Neuronal stem cell (in vitro differentiated cells): ENCODE measurements at regions not wholly inside any gene's neighbourhood (a gene's known extent, or its start where the extent isn't known, plus 50 kb on each side); places are given as distances from the start of the nearest gene placed in this dataset.

ENCODE experiments used
- DNase-seq: peaks from one replicate; pipeline ENCODE4 v3.0.0-alpha.2; 2013; ENCODE audit warnings: low spot score
- H2AFZ ChIP-seq: one replicate; pipeline ENCODE4 v1.6.1; 2013; ENCODE audit warnings: mild to moderate bottlenecking, low read length, inconsistent platforms
- H2AK5ac ChIP-seq: 2 replicates; pipeline ENCODE4 v1.6.1; 2013; ENCODE audit warnings: low read depth, mild to moderate bottlenecking, inconsistent platforms, low read length, moderate library complexity, mixed read lengths
- H2BK120ac ChIP-seq: 2 replicates; pipeline ENCODE4 v1.6.1; 2013; ENCODE audit warnings: low read depth, mild to moderate bottlenecking, inconsistent platforms, low read length, moderate library complexity, mixed read lengths
- H2BK12ac ChIP-seq: one replicate; pipeline ENCODE4 v1.6.1; 2013; ENCODE audit warnings: low read length, inconsistent platforms
- H2BK15ac ChIP-seq: 2 replicates; pipeline ENCODE4 v1.6.1; 2013; ENCODE audit warnings: mild to moderate bottlenecking, low read length, inconsistent platforms, mixed read lengths
- H2BK5ac ChIP-seq: one replicate; pipeline ENCODE4 v1.6.1; 2013; ENCODE audit warnings: inconsistent platforms, mild to moderate bottlenecking, low read length, moderate library complexity
- H3K14ac ChIP-seq: one replicate; pipeline ENCODE4 v1.6.1; 2013; ENCODE audit warnings: low read length, inconsistent platforms
- H3K18ac ChIP-seq: 2 replicates; pipeline ENCODE4 v1.6.1; 2013; ENCODE audit warnings: low read length, inconsistent platforms
- H3K23ac ChIP-seq: 2 replicates; pipeline ENCODE4 v1.6.1; 2013; ENCODE audit warnings: low read depth, mild to moderate bottlenecking, mixed read lengths, low read length, inconsistent platforms; ENCODE audit not compliant: poor library complexity
- H3K27ac ChIP-seq: replicated peaks from 3 replicates; pipeline ENCODE4 v1.5.1; 2013; ENCODE audit warnings: low read length, inconsistent platforms
- H3K27me3 ChIP-seq, 3 experiments: 2 replicates each; pipeline ENCODE4 v1.6.1; 2013; ENCODE audit warnings: low read length in 3 of 3, mild to moderate bottlenecking in 2 of 3, inconsistent platforms in 1 of 3, low read depth in 1 of 3, mixed read lengths in 1 of 3, moderate library complexity in 1 of 3; ENCODE audit not compliant: control insufficient read depth in 3 of 3, insufficient read depth in 3 of 3
- H3K36me3 ChIP-seq, 2 donors: replicated peaks in 1 of 2; 2 replicates each; pipeline ENCODE4 v1.6.1; 2013; ENCODE audit warnings: low read length in 2 of 2; ENCODE audit not compliant: control insufficient read depth in 2 of 2, insufficient read depth in 2 of 2
- H3K4ac ChIP-seq: 2 replicates; pipeline ENCODE4 v1.6.1; 2013; ENCODE audit warnings: inconsistent platforms, mild to moderate bottlenecking, low read length, moderate library complexity
- H3K4me1 ChIP-seq, 2 donors: 1 replicate in 1 of 2; 2 replicates in 1 of 2; pipeline ENCODE4 v1.6.1; 2013; ENCODE audit warnings: low read length in 2 of 2, low read depth in 1 of 2; ENCODE audit not compliant: control insufficient read depth in 2 of 2, insufficient read depth in 1 of 2
- H3K4me2 ChIP-seq: one replicate; pipeline ENCODE4 v1.6.1; 2013; ENCODE audit warnings: mild to moderate bottlenecking, low read length, inconsistent platforms; ENCODE audit not compliant: insufficient read depth, poor library complexity, severe bottlenecking
- H3K4me3 ChIP-seq, 2 donors: 2 replicates each; pipeline ENCODE4 v1.5.1; 2013; ENCODE audit warnings: low read length in 2 of 2, mild to moderate bottlenecking in 2 of 2, inconsistent platforms in 1 of 2, moderate library complexity in 1 of 2
- H3K79me1 ChIP-seq: one replicate; pipeline ENCODE4 v1.6.1; 2013; ENCODE audit warnings: low read depth, mild to moderate bottlenecking, inconsistent platforms, low read length, moderate library complexity
- H3K9ac ChIP-seq: one replicate; pipeline ENCODE4 v1.6.1; 2013; ENCODE audit warnings: mild to moderate bottlenecking, low read depth, low read length, inconsistent platforms; ENCODE audit not compliant: poor library complexity
- H3K9me3 ChIP-seq, 2 donors: replicated peaks in 1 of 2; 2 replicates each; pipeline versions ENCODE3 to v1.6.1; 2013; ENCODE audit warnings: low read length in 2 of 2, mild to moderate bottlenecking in 2 of 2, inconsistent platforms in 1 of 2, low read depth in 1 of 2, mixed read lengths in 1 of 2, moderate library complexity in 1 of 2; ENCODE audit not compliant: control insufficient read depth in 2 of 2, insufficient read depth in 1 of 2
- H4K8ac ChIP-seq: one replicate; pipeline ENCODE4 v1.6.1; 2013; ENCODE audit warnings: low read depth, mild to moderate bottlenecking, inconsistent platforms, low read length, moderate library complexity
- H4K91ac ChIP-seq: one replicate; pipeline ENCODE4 v1.6.1; 2013; ENCODE audit warnings: low read length, low read depth, mild to moderate bottlenecking, inconsistent platforms; ENCODE audit not compliant: poor library complexity
- WGBS, 2 donors: extraction: QIAGEN DNeasy Blood & Tissue Kit; methylation state at CpG; one replicate each; pipeline ENCODE4 v1.1.7; 2013; ENCODE audit warnings: missing lambda C conversion rate in 2 of 2, mixed read lengths in 1 of 2; ENCODE audit not compliant: insufficient read length in 2 of 2, insufficient replicate concordance in 1 of 2; ENCODE audit errors: extremely low coverage in 2 of 2; 5-methylcytosine and 5-hydroxymethylcytosine counted together

DNA sequence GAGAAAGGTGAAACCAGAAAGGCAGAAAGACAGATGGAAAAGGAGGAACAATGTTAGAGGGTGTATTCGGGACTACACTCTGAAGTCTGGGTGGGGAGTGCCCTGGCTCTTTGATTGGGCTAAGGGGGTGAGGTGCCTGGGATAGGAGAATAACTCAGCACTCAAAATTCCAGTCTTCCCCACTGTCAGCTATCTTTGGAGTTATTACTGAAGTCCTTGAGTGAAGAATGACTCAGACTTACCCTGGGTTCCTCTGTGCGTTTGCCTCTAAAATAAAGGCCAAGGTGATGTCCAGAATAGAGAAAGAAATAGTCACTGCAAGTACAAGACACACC, 151.8 kb upstream of the SERPINE2 start:
- H3K27me3 ChIP-seq: no peaks in the 10 kb centered on the region
- no peak overlapping the region for H3K23ac ChIP-seq
- WGBS, 2 donors: no CpG with 5 or more reads among the region's 2 CpGs
- H3K18ac ChIP-seq: no peak overlapping the region
- H3K14ac ChIP-seq: no peak overlapping the region
- peaks cover 0 to 2% of the 10 kb centered on the region in 2 donors for H3K9me3 ChIP-seq
- no peak overlapping the region for H3K4me3 ChIP-seq
- no peak overlapping the region for H3K9ac ChIP-seq
- no peaks in the 10 kb centered on the region for H3K79me1 ChIP-seq
- H3K4ac ChIP-seq: no peak overlapping the region
- H3K4me2 ChIP-seq: no peak overlapping the region
- no peak overlapping the region for H3K27ac ChIP-seq
- no peak overlapping the region for H4K91ac ChIP-seq
- H2BK120ac ChIP-seq: no peak overlapping the region
- H2BK5ac ChIP-seq: no peak overlapping the region
- H3K4me1 ChIP-seq: no peaks in the 10 kb centered on the region
- no peak for DNase-seq
- no peak overlapping the region for H2AK5ac ChIP-seq
- H2BK12ac ChIP-seq: no peak overlapping the region
- H2BK15ac ChIP-seq: no peak overlapping the region
- H3K36me3 ChIP-seq: no peaks in the 10 kb centered on the region
- no peak overlapping the region for H2AFZ ChIP-seq
- H4K8ac ChIP-seq: no peak overlapping the region

DNA sequence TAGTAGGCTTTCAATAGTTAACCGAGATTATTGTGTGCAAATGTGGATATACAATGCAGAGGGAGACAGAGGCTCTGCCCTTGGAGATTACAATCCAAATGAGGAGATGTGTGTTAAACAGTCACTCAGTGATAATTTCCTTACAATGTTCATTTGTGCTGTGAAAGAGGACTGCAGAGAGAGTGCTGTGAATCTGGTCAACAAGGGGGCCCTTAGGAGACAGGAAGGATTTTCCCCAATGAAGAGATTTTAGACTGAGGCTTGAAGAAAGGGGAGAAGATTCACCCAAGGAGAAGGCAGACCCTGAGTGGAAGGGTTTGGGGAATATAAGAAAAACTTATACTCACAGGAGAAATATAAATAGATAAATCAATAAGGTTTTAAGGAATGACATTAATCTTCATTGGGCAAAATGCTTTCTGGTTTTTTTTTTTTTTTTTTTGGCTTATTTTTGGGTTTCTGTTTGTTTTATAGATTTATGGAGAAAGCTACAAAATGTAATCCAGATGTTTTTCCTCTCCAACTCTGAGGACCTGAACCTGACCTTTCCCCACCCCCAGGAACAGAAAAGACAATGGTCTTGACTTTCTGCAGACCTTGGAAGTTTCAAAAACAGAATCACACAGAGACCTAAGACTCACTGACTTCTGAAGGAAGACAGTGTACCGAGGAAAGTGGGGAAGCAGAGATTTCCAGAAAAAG, 151.3 kb upstream of the SERPINE2 start:
- no peak overlapping the region for H3K18ac ChIP-seq
- no peak overlapping the region for H3K27ac ChIP-seq
- no peaks in the 10 kb centered on the region for H3K79me1 ChIP-seq
- no peak overlapping the region for H2BK15ac ChIP-seq
- no peak overlapping the region for H3K23ac ChIP-seq
- no peak overlapping the region for H3K4me2 ChIP-seq
- H2BK12ac ChIP-seq: no peak overlapping the region
- H4K8ac ChIP-seq: no peak overlapping the region
- no peaks in the 10 kb centered on the region for H3K36me3 ChIP-seq
- H3K4me3 ChIP-seq: no peak overlapping the region
- no peak overlapping the region for H2BK5ac ChIP-seq
- peaks cover 0 to 2% of the 10 kb centered on the region in 2 donors for H3K9me3 ChIP-seq
- no peak overlapping the region for H3K4ac ChIP-seq
- H2BK120ac ChIP-seq: no peak overlapping the region
- no CpG with 5 or more reads among the region's 2 CpGs for WGBS, 2 donors
- no peak overlapping the region for H4K91ac ChIP-seq
- DNase-seq: no peak
- H3K4me1 ChIP-seq: no peaks in the 10 kb centered on the region
- H2AFZ ChIP-seq: no peak overlapping the region
- H3K27me3 ChIP-seq: no peaks in the 10 kb centered on the region
- H3K9ac ChIP-seq: no peak overlapping the region
- H2AK5ac ChIP-seq: no peak overlapping the region
- H3K14ac ChIP-seq: no peak overlapping the region

DNA sequence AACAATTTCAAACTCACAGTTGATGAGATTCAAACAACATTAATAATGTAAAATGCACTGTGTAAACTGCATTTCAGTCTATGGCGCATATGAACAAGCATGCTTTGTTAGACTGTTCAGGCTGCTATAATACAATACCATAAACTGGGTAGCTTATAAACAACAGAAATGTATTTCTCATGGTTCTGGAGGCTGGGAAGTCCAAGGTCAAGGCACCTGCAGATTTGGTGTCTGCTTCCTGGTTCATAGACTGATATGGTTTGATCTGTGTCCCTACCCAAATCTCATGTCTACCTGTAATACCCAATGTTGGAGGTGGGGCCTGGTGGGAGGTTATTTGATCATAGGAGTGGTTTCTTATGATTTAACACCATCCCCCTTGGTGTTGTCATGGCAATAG, 148.1 kb upstream of the SERPINE2 start:
- no peak overlapping the region for H2BK120ac ChIP-seq
- no peak overlapping the region for H2BK15ac ChIP-seq
- no peak overlapping the region for H3K27ac ChIP-seq
- no peak overlapping the region for H2BK5ac ChIP-seq
- DNase-seq: no peak
- H3K4ac ChIP-seq: no peak overlapping the region
- no peak overlapping the region for H2BK12ac ChIP-seq
- H4K8ac ChIP-seq: no peak overlapping the region
- H3K4me1 ChIP-seq: no peaks in the 10 kb centered on the region
- no peak overlapping the region for H3K14ac ChIP-seq
- H3K18ac ChIP-seq: no peak overlapping the region
- H3K79me1 ChIP-seq: no peaks in the 10 kb centered on the region
- no peak overlapping the region for H2AFZ ChIP-seq
- H3K4me3 ChIP-seq: no peak overlapping the region
- H3K23ac ChIP-seq: no peak overlapping the region
- no peaks in the 10 kb centered on the region for H3K27me3 ChIP-seq
- WGBS, 2 donors: no CpG with 5 or more reads among the region's 1 CpG
- no peak overlapping the region for H3K9ac ChIP-seq
- no peak overlapping the region for H4K91ac ChIP-seq
- no peak overlapping the region for H2AK5ac ChIP-seq
- H3K4me2 ChIP-seq: no peak overlapping the region
- peaks cover 0 to 2% of the 10 kb centered on the region in 2 donors for H3K9me3 ChIP-seq
- H3K36me3 ChIP-seq: no peaks in the 10 kb centered on the region

DNA sequence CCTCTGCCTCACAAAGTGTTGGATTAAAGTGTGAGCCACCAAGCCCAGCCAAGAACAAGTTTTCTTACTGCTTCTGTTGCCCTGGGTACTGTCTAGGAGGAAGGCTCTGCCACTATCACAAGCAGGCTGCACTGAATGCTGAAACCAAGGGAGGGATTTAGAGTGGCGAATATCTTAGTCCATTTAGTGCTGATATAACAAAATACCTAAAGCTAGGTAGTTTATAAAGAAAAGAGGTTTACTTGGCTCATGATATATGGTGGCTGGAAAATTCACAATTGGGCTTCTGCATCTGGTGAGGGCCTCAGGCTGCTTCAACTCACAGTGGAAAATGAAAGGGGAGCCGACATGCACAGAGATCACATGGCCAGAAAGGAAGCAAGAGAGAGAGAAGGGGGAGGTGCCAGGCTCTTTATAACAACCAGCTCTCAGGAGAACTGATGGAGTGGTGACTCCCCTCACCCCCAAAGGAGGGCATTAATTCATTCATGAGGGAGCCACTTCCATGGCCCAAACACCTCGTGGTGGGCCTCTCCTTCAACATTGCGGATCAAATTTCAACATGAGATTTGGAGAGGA, 146.0 kb upstream of the SERPINE2 start:
- H3K79me1 ChIP-seq: no peaks in the 10 kb centered on the region
- no peak for DNase-seq
- no peak overlapping the region for H3K18ac ChIP-seq
- no peak overlapping the region for H4K91ac ChIP-seq
- no peak overlapping the region for H3K23ac ChIP-seq
- H3K4me3 ChIP-seq: no peak overlapping the region
- H3K27me3 ChIP-seq: no peaks in the 10 kb centered on the region
- H3K27ac ChIP-seq: no peak overlapping the region
- no peak overlapping the region for H2AFZ ChIP-seq
- H3K4me1 ChIP-seq: no peaks in the 10 kb centered on the region
- no peak overlapping the region for H2AK5ac ChIP-seq
- no peak overlapping the region for H2BK15ac ChIP-seq
- WGBS, 2 donors: no CpG with 5 or more reads among the region's 4 CpGs
- H3K14ac ChIP-seq: no peak overlapping the region
- H2BK12ac ChIP-seq: no peak overlapping the region
- H2BK120ac ChIP-seq: no peak overlapping the region
- no peak overlapping the region for H2BK5ac ChIP-seq
- no peaks in the 10 kb centered on the region for H3K36me3 ChIP-seq
- no peaks in the 10 kb centered on the region for H3K9me3 ChIP-seq
- no peak overlapping the region for H3K4me2 ChIP-seq
- H3K9ac ChIP-seq: no peak overlapping the region
- H4K8ac ChIP-seq: no peak overlapping the region
- H3K4ac ChIP-seq: no peak overlapping the region
